Endothelial cell (in vitro differentiated cells): ENCODE measurements at regions not wholly inside any gene's neighbourhood (a gene's known extent, or its start where the extent isn't known, plus 50 kb on each side); places are given as distances from the start of the nearest gene placed in this dataset.

Source experiments
- DNase-seq: peaks from one replicate; pipeline ENCODE4 v3.0.0; 2021; ENCODE audit warnings: low spot score
- H3K27ac Mint-ChIP-seq: one replicate; pipeline ENCODE4 v1.8.0; 2021; ENCODE audit warnings: mixed read lengths, inconsistent platforms; ENCODE audit not compliant: unreplicated experiment
- H3K27me3 Mint-ChIP-seq: one replicate; pipeline ENCODE4 v1.8.0; 2021; ENCODE audit warnings: mild to moderate bottlenecking, moderate library complexity, mixed read lengths, inconsistent platforms; ENCODE audit not compliant: unreplicated experiment
- H3K36me3 Mint-ChIP-seq: one replicate; pipeline ENCODE4 v1.8.0; 2021; ENCODE audit warnings: mild to moderate bottlenecking, low read depth, mixed read lengths, inconsistent platforms; ENCODE audit not compliant: unreplicated experiment
- H3K4me1 Mint-ChIP-seq: one replicate; pipeline ENCODE4 v1.8.0; 2021; ENCODE audit warnings: mild to moderate bottlenecking, mixed read lengths, inconsistent platforms; ENCODE audit not compliant: unreplicated experiment
- H3K4me3 Mint-ChIP-seq: one replicate; pipeline ENCODE4 v1.8.0; 2021; ENCODE audit warnings: mild to moderate bottlenecking, mixed read lengths, inconsistent platforms; ENCODE audit not compliant: unreplicated experiment
- H3K9me3 Mint-ChIP-seq: one replicate; pipeline ENCODE4 v1.8.0; 2021; ENCODE audit warnings: mixed read lengths, inconsistent platforms; ENCODE audit not compliant: unreplicated experiment
- TF ChIP-seq, protein P1 (sequence below): fragments of 200-600 bp; sonication (generic); IDR thresholded peaks from one replicate; pipeline ENCODE4 v1.5.0; 2021; ENCODE audit warnings: antibody characterized with exemption; ENCODE audit not compliant: unreplicated experiment

DNA sequence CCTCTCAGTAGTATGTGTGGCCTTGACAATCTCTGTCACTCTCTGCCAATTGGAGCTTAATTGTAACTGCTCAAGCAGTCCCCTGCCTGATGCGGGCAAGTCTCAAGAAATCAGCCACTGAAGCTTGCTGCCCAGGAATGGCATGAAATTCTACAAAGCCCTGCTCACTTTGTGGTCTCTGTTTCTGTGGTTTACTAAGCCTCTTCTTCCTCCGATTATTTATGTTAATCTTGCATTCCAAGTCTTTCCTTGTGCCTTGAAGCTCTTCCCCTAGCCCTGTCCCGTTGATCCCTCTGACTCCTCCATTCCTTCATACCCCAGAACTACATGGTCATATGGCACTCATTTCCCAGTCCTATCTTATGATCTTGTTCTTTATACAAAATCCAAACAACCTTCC is 489.3 kb upstream of the CHST9 start:
- no peak overlapping the region for H3K27ac Mint-ChIP-seq
- H3K4me3 Mint-ChIP-seq = no peak overlapping the region
- H3K36me3 Mint-ChIP-seq = peaks cover 5% of the 10 kb centered on the region
- no peaks in the 10 kb centered on the region for H3K4me1 Mint-ChIP-seq
- no peak for DNase-seq
- TF ChIP-seq, protein P1, sequence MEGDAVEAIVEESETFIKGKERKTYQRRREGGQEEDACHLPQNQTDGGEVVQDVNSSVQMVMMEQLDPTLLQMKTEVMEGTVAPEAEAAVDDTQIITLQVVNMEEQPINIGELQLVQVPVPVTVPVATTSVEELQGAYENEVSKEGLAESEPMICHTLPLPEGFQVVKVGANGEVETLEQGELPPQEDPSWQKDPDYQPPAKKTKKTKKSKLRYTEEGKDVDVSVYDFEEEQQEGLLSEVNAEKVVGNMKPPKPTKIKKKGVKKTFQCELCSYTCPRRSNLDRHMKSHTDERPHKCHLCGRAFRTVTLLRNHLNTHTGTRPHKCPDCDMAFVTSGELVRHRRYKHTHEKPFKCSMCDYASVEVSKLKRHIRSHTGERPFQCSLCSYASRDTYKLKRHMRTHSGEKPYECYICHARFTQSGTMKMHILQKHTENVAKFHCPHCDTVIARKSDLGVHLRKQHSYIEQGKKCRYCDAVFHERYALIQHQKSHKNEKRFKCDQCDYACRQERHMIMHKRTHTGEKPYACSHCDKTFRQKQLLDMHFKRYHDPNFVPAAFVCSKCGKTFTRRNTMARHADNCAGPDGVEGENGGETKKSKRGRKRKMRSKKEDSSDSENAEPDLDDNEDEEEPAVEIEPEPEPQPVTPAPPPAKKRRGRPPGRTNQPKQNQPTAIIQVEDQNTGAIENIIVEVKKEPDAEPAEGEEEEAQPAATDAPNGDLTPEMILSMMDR = no peak
- peaks cover 4% of the 10 kb centered on the region for H3K9me3 Mint-ChIP-seq
- H3K27me3 Mint-ChIP-seq = peaks cover 3% of the 10 kb centered on the region

DNA sequence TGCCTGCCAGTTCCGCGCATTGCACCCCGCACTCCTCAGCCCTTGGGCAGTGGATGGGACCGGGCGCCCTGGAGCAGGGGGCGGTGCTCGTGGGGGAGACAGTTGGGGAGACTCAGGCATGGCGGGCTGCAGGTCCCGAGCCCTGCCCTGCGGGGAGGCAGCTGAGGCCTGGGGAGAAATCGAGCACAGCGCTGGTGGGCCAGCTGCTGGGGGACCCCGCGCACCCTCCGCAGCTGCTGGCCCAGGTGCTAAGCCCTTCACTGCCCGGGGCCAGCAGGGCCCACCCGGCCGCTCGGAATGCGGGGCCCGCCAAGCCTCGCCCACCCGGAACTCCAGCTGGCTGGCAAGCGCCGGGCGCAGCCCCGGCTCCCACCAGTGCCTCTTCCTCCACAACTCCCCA is 488.8 kb upstream of the CHST9 start:
- no peaks in the 10 kb centered on the region for H3K4me1 Mint-ChIP-seq
- DNase-seq = no peak
- peaks cover 5% of the 10 kb centered on the region for H3K36me3 Mint-ChIP-seq
- peaks cover 3% of the 10 kb centered on the region for H3K27me3 Mint-ChIP-seq
- no peak overlapping the region for H3K27ac Mint-ChIP-seq
- TF ChIP-seq, protein P1 = no peak
- no peak overlapping the region for H3K4me3 Mint-ChIP-seq
- peaks cover 4% of the 10 kb centered on the region for H3K9me3 Mint-ChIP-seq

DNA sequence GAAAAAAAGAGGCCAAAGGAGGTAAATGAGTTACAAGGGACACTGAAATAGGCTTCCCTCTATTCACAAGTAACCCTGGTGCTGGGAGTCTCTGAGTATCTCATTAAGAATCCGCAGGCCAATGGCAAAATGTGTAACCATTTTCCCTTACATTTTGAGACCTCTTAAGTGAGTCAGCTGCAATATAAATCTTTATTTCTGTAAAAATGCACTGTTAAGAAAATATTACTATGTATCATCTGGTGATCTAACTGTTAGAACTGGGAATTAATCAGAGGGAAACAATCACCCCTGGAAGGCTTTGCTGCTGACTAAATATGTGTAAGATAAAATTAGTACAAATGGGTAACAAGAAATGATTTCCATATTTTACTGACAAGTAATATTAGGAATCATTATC is 483.1 kb upstream of the CHST9 start:
- Mint-ChIP-seq H3K4me3 (no peak overlapping the region), H3K4me1 (peaks cover 2% of the 10 kb centered on the region), H3K9me3 (no peaks in the 10 kb centered on the region), H3K27ac (no peak overlapping the region), H3K27me3 (no peaks in the 10 kb centered on the region), H3K36me3 (no peaks in the 10 kb centered on the region)
- DNase-seq = no peak
- TF ChIP-seq, protein P1 = no peak

GRCh38 chr18:27667064-27667463 is 482.0 kb upstream of the CHST9 start:
- TF ChIP-seq, protein P1 = no peak
- no peak overlapping the region for H3K4me3 Mint-ChIP-seq
- no peak for DNase-seq
- H3K36me3 Mint-ChIP-seq = no peaks in the 10 kb centered on the region
- H3K4me1 Mint-ChIP-seq = peaks cover 13% of the 10 kb centered on the region
- no peak overlapping the region for H3K27ac Mint-ChIP-seq
- no peaks in the 10 kb centered on the region for H3K27me3 Mint-ChIP-seq
- H3K9me3 Mint-ChIP-seq = no peaks in the 10 kb centered on the region

- H3K27me3 Mint-ChIP-seq = no peaks in the 10 kb centered on the region
- H3K27ac Mint-ChIP-seq = no peak overlapping the region
- DNase-seq = no peak
- TF ChIP-seq, protein P1 = no peak
- H3K9me3 Mint-ChIP-seq = no peaks in the 10 kb centered on the region
- no peaks in the 10 kb centered on the region for H3K36me3 Mint-ChIP-seq
- peaks cover 23% of the 10 kb centered on the region for H3K4me1 Mint-ChIP-seq
- H3K4me3 Mint-ChIP-seq = no peak overlapping the region
Observed at GRCh38 chr18:27666016-27666415, 480.9 kb upstream of the CHST9 start.
